ENCODE measurements at regions not wholly inside any gene's neighbourhood (a gene's known extent, or its start where the extent isn't known, plus 50 kb on each side); places are given as distances from the start of the nearest gene placed in this dataset.
"Not testable (repeated sequence)": the region's sequence is repeated elsewhere in the genome, so short reads cannot be mapped to it uniquely, and the experiment has no call there.

- DNase-seq: peak; percentile 11
Observed at GRCh38 chrX:145393702-145394235, 146.5 kb downstream of the SPANXN1 start.

- DNase-seq: no peak
Observed at GRCh38 chrX:145394344-145394743, 147.0 kb downstream of the SPANXN1 start.

DNA sequence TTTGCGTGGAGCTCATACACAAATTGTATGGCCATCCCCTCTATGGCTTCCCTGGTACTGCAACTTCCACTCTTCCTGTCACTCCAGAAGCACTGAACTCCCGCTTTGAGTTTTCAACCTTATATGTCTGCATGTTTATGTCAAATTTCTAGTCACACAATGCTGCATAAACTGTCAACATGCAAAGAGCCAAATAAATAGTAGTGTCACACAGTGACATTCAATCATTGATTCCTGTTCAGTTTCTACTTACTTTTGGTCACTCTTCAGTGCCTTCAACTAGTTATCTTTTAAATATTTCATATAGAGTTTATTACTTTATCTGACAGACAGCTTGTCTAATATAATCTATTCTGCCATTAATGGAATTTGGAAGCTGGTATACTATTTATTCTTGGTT, 149.3 kb downstream of the SPANXN1 start:
- DNase-seq: no peak

- peak; percentile 43 for DNase-seq
Observed at GRCh38 chrX:145405012-145405411, 157.7 kb downstream of the SPANXN1 start.

DNA sequence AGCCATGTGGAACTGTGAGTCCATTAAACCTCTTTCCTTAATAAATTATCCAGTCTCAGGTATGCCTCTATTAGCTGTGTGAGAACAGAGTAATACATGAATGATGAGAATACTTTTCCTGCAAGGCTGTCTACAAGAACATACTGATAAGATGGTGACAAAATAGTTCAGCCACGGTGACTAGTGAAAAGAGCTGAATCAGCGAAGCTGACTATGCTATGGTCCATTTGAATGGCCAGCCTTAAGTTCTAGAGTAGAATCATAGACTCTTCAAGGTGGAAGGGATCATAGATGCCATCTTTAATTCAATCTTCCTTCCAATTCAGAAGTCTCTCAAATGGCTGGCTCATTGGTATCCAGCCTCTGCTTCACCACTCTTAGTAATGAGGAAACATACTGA, 163.3 kb downstream of the SPANXN1 start:
- DNase-seq: no peak

- DNase-seq: not testable (repeated sequence)
Observed at GRCh38 chrX:145436211-145436610, 188.9 kb downstream of the SPANXN1 start.

- no peak for DNase-seq
Observed at GRCh38 chrX:145464650-145465049, 217.3 kb downstream of the SPANXN1 start.

GRCh38 chrX:145475725-145476124, 228.4 kb downstream of the SPANXN1 start:
- no peak for DNase-seq

DNA sequence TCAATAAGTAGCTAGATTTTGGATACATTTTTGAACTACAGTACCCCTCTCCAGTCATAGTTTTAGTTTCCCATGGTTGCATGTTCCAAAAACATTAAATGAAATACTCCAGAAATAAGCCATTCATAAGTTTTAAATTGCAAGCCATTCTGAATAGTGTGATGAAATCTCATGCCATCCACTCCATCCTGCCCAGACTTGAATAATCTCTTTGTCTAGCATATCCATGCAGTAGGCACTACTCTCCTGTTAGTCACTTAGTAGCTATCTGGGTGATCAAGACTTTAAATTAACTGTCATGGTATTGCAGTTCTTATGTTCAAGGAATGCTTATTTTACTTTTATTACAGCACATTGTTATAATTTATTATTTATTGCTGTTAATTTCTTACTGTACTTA, 237.4 kb downstream of the SPANXN1 start:
- DNase-seq: no peak

- no peak for DNase-seq
Observed at GRCh38 chrX:145502670-145503069, 255.4 kb downstream of the SPANXN1 start.

DNA sequence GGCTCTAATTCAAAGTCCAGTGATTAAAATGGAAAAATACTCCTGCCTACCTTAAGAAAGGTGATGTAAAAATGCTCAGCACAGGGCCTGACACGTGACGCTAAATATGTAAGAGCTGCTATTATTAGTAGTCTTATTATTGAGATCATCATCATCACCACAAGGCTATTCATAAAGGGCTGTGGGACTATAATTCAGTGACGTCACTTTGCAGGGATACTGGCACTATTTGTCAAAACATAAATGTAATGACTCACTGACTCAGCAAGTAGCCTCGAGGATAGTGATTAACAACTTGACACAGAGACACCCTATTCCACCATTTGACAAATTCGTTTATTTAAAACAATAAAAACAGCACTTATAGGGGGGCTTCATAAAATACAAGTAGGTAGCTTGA, 258.9 kb downstream of the SPANXN1 start:
- no peak for DNase-seq

DNA sequence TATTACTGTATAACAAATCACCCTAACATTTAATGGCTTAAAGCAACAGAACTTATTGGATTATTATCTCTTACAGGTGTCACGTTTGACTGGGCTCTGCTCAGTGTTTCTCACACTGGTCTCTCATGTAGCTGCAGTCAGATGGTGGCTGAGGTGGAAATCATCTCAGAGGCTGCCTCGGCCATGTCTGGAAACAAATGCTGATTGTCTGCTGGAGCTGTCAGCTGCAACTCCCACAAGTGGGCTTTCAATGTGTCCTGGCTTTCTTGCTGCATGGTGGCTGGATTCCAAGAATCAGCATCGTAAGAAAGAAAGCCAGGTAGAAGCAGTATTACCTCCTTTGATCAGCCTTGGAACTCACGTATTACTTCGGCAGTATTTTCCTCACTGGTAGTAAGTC, 277.6 kb downstream of the SPANXN1 start:
- no peak for DNase-seq

DNA sequence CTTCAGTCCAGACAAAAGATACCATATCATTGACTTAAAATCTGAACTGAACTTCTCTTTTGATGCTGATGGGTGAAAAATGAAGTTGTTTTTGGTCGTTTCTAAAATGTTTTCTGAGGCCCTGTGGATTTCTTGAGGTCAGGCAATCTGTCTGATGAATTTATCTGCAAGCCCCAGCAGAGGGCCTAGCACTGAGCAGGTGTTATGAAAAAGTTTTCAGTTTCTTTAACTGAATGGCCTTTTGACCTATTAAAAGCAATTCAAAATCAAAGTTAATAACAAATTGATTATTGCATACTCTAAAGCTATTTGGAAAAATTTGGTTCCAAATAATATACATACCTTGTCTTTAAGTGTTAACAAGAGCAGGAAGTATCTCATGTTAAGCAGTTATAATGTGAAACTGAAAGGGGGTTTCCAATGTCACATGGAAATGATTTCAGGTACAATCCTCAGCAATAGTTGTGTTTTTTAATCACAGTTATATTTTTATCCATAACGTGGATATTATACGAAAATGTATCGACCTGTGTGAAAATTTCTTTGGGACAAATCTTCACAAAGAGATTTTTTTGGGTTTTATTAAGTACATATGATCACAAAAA, 285.0 kb downstream of the SPANXN1 start:
- no peak for DNase-seq

DNA sequence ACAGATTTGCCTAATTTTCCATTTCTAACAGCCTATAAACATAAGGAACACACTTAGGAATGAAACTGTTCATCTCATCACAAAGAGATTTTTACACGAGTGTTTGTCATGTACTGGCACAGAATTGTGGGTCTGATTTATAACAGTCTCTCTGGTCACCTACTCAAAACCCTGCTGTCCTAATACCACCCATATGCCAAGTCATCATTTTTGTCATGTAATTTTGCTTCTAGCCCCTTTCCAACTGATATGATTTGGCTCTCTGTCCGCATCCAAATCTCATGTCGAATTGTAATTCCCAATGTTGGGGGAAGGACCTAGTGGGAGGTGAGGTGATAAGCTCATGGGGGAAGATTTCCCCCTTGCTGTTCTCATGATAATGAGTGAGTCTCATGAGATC, 284.1 kb upstream of the SLITRK2 start:
- no peak for DNase-seq

DNA sequence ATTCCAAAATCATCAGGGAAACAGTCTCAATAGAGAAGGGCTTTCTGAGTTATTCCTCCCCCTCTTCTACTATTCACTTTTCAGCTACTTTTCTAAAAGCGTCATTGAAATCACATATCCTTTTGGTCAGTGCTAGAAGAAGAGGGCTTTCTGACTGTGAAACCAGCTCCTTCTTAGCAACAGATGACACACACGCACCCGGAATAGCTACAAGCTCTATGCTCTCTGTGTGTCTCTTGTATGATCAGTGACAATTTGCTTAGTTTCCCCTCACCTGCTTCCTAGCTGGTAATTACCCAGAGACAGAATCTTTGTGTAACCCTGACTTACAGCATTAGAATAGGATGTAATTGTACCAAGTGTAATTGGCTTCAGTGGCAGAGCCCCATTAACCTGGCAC, 268.1 kb upstream of the SLITRK2 start:
- DNase-seq: no peak

DNA sequence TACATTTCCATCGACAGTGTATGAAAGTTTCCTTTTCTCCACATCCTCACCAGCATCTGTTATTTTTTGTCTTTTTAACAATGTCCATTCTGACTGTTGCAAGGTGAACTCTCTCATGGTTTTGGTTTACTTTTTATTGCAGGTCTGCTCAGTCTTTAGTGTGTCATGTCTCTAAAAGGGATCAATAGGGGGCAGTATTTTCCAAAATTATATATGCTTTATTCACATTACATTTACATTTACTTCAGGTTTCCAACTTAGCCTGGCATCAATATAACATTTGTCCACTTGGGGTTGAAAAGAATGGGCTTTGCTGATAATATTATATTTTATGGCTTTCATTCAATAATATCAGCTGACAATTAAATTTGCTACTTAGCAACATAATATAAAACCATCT, 265.0 kb upstream of the SLITRK2 start:
- no peak for DNase-seq

DNA sequence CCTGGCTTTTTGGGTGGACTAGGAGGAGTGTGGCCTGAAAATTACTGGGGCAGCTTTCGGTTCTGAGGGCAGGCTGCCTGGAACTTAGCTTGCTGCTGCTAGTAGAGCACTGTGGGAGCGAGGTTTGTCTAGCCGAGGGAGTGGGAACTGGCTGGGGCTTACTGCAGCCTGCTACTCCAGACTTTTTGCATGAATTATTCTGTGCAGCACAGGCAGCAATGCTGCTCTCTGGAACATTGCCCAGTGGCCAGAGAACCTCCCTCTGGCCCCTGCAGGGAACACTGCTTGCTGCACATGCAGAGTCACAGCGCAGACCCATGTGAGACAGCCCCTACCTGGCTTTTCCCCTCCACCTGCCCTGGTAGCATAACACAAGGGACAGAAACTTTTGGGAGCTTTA, 263.9 kb upstream of the SLITRK2 start:
- no peak for DNase-seq

GRCh38 chrX:145563159-145563558, 254.5 kb upstream of the SLITRK2 start:
- no peak for DNase-seq

DNA sequence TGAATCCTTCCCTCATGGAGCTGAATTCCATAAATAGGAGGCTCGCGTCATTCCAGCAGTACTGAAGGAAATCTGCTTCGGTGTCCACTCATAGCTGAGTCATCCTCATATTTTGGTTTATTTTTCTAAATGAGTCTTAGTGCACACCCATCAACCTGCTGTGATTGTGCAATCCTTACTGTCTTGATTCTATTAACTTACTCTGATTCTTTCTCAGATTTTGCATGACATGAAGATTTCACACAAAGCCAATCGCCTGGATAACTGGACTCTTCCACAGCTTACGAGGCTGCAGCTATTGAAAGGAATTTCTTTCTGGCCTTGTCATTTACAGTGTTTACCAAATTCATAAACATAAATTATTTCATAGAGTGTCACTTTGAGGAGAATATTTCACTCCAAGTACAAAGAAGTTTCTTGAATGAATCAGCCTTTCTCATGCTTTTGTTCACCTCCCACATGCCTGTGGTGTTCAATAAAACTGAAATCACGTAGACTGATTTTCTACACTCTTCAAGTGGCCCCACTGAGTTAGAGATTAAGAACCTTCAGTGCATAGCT, 207.6 kb upstream of the SLITRK2 start:
- DNase-seq: no peak

DNA sequence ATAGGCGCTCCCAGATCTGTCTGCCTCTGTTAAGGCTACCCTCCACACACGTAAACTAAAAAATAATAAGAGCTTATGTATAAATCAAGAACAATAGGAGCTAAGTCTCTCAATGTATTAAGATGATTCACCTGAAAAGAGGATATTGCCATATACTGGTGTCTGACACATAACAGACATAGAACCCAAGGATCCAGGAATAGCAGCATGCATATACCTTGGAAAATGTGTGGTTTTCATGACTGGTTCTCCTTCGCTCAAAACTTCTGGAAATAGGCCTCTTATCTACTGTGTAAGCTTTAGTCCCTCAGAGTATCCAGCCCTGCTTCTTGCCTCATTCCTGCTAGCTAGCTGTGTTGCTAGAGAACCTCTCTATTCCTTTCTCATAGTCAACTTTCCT, 203.7 kb upstream of the SLITRK2 start:
- DNase-seq: no peak

- no peak for DNase-seq
Observed at GRCh38 chrX:145620666-145621065, 197.0 kb upstream of the SLITRK2 start.

DNA sequence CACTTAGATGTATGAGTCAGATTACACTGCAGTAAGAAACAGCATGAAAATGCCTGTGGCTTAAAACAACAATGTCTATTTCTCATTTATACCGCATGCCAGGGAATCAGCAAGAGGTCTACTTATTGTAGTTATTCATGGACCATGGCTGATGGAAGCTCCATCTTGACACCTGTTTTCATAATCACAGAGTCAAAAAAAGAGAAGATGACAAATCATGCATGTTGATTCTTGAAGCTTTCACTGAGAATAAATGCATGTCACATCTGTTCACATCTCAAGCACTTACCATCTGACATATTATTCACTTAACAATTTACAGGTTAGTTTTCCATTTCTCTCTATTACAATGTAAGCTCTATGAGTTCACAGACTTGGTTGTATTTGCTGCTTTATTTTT, 194.2 kb upstream of the SLITRK2 start:
- no peak for DNase-seq

DNA sequence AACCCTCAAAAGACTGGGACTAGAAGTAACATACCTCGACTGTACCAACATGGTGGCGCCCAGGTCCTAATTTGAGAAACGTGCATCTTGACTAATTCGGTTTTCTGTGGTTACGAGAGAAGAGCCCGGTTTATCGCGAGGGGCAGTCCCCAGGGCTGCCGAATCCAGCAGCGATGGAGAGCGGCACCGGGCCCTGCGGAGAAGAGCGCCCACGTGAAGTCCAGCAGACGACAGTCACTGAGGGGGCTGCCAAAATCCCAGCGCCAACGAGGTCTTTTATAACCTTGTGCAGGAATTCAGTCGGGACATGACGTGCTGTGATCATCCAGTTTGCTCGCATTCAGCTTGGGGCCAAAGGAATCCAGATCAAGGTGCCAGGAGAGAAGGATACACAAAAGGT, 187.5 kb upstream of the SLITRK2 start:
- DNase-seq: no peak

GRCh38 chrX:145630806-145631435, 186.7 kb upstream of the SLITRK2 start:
- DNase-seq: no peak
